Kidney (tissue), 13 donors: ENCODE measurements at regions not wholly inside any gene's neighbourhood (a gene's known extent, or its start where the extent isn't known, plus 50 kb on each side); places are given as distances from the start of the nearest gene placed in this dataset.

Experiments used
- DNase-seq, 5 donors: peaks; one replicate each; pipeline ENCODE4 v3.0.0-alpha.2; 2013 to 2020
- FAIRE-seq: peaks from 2 replicates; lab custom pipeline; 2012; peaks lifted over from hg19 to GRCh38; lab: Jason Lieb, UNC
- H3K27ac ChIP-seq, 2 donors: one replicate each; pipeline ENCODE4 v1.7.0; 2013; ENCODE audit warnings: low read depth in 2 of 2, low read length in 2 of 2, inconsistent platforms in 1 of 2
- H3K27me3 ChIP-seq: one replicate; pipeline ENCODE4 v1.7.1; 2013; ENCODE audit warnings: low read length, inconsistent platforms; ENCODE audit not compliant: control insufficient read depth, insufficient read depth
- H3K36me3 ChIP-seq, 3 donors: one replicate each; pipeline versions ENCODE4 v1.7.0 to v1.7.1; 2013; ENCODE audit warnings: low read length in 3 of 3, control low read depth in 1 of 3, inconsistent platforms in 1 of 3; ENCODE audit not compliant: insufficient read depth in 3 of 3, control insufficient read depth in 2 of 3
- H3K4me1 ChIP-seq, 3 donors: one replicate each; pipeline versions ENCODE4 v1.7.0 to v1.7.1; 2013; ENCODE audit warnings: low read length in 3 of 3, inconsistent platforms in 1 of 3, low read depth in 1 of 3; ENCODE audit not compliant: control insufficient read depth in 2 of 3, insufficient read depth in 2 of 3
- H3K4me3 ChIP-seq, 3 donors: one replicate each; pipeline versions ENCODE4 v1.7.0 to v1.8.1; 2013; ENCODE audit warnings: low read length in 3 of 3, control low read depth in 1 of 3, inconsistent platforms in 1 of 3
- H3K9ac ChIP-seq, 3 donors: one replicate each; pipeline versions ENCODE4 v1.7.0 to v1.7.1; 2013; ENCODE audit warnings: low read length in 3 of 3, control low read depth in 1 of 3, inconsistent platforms in 1 of 3
- H3K9me3 ChIP-seq, 3 donors: one replicate each; pipeline versions ENCODE4 v1.7.0 to v1.7.1; 2013; ENCODE audit warnings: low read length in 3 of 3, control low read depth in 1 of 3, inconsistent platforms in 1 of 3; ENCODE audit not compliant: control insufficient read depth in 2 of 3, insufficient read depth in 1 of 3
- CTCF ChIP-seq: IDR thresholded peaks from 3 replicates; pipeline ENCODE4 v1.5.1; 2012; ENCODE audit warnings: mild to moderate bottlenecking, moderate library complexity, borderline replicate concordance; ENCODE audit not compliant: insufficient read depth; ENCODE audit errors: extremely low read depth
- intact Hi-C: fragments of 100-400 bp; cut with DNase I; formaldehyde crosslinking; loops from one replicate; pipeline ENCODE4 v1.11.1; 2022
- donor health status: control.
- donor health status: control.
- donor health status: control.
- donor health status: control.
- donor health status: control.
- donor health status: DM: yes; HTN: yes; CAD: no.
- donor health status: Normal renal cell carcinoma (clear cell type).

GRCh38 chr13:106794117-106794516 lies 226.2 kb upstream of the ARGLU1 start:
- Histone ChIP-seq H3K36me3 (no peaks in the 10 kb centered on the region), H3K4me1 (no peaks in the 10 kb centered on the region), H3K27me3 (no peaks in the 10 kb centered on the region), H3K4me3 (no peak overlapping the region), H3K9me3 (no peaks in the 10 kb centered on the region), H3K9ac (no peak overlapping the region), H3K27ac (no peak overlapping the region)
- FAIRE-seq: no peak
- intact Hi-C loops: no loop called here
- TF ChIP-seq CTCF: no peak
- DNase-seq: no peak

GRCh38 chr13:106789911-106790310 lies 222.0 kb upstream of the ARGLU1 start:
- intact Hi-C loops: no loop called here
- no peak for TF ChIP-seq CTCF

GRCh38 chr13:106786006-106786563 lies 218.1 kb upstream of the ARGLU1 start:
- no peak for TF ChIP-seq CTCF
- no peaks in the 10 kb centered on the region for H3K36me3 ChIP-seq
- intact Hi-C loops: no loop called here
- no peak overlapping the region for H3K9ac ChIP-seq
- H3K4me3 ChIP-seq: no peak overlapping the region
- no peaks in the 10 kb centered on the region for H3K9me3 ChIP-seq
- DNase-seq (no peak), FAIRE-seq (no peak)
- H3K27ac ChIP-seq: no peak overlapping the region
- H3K27me3 ChIP-seq: no peaks in the 10 kb centered on the region
- H3K4me1 ChIP-seq: no peaks in the 10 kb centered on the region

More at GRCh38 chr13:106789911-106790310, 222.0 kb upstream of the ARGLU1 start:
- H3K4me3 ChIP-seq: no peak overlapping the region
- H3K27me3 ChIP-seq: no peaks in the 10 kb centered on the region
- H3K9me3 ChIP-seq: no peaks in the 10 kb centered on the region
- H3K9ac ChIP-seq: no peak overlapping the region
- H3K4me1 ChIP-seq: no peaks in the 10 kb centered on the region
- FAIRE-seq: no peak
- no peak overlapping the region for H3K27ac ChIP-seq
- no peak for DNase-seq
- no peaks in the 10 kb centered on the region for H3K36me3 ChIP-seq

GRCh38 chr13:106774621-106775020 lies 206.7 kb upstream of the ARGLU1 start:
- no peak for FAIRE-seq
- intact Hi-C loops: no loop called here
- no peak overlapping the region for H3K4me3 ChIP-seq
- no peak for DNase-seq
- H3K9ac ChIP-seq: no peak overlapping the region
- H3K36me3 ChIP-seq: no peaks in the 10 kb centered on the region
- TF ChIP-seq CTCF: no peak
- H3K4me1 ChIP-seq: no peaks in the 10 kb centered on the region
- H3K27me3 ChIP-seq: no peaks in the 10 kb centered on the region
- no peak overlapping the region for H3K27ac ChIP-seq
- no peaks in the 10 kb centered on the region for H3K9me3 ChIP-seq
